IMR-90 (cell line): ENCODE measurements at regions not wholly inside any gene's neighbourhood (a gene's known extent, or its start where the extent isn't known, plus 50 kb on each side); places are given as distances from the start of the nearest gene placed in this dataset.

ENCODE experiments used
- BHLHE40 ChIP-seq: fragments of 150-350 bp; IDR thresholded peaks from 2 replicates; pipeline ENCODE4 v1.6.1; 2016; ENCODE audit warnings: mild to moderate bottlenecking, low read depth, low read length
- CEBPB ChIP-seq: IDR thresholded peaks from 2 replicates; pipeline ENCODE4 v1.6.1; 2012; ENCODE audit warnings: low read depth, low read length, improper control_type of control experiment
- FOS ChIP-seq: fragments of 150-350 bp; IDR thresholded peaks from 2 replicates; pipeline ENCODE4 v1.6.1; 2016; ENCODE audit warnings: low read depth, low read length
- MAZ ChIP-seq: IDR thresholded peaks from 2 replicates; pipeline ENCODE4 v1.6.1; 2012; ENCODE audit warnings: low read depth, mild to moderate bottlenecking, low read length, improper control_type of control experiment, moderate library complexity, borderline replicate concordance
- MXI1 ChIP-seq: IDR thresholded peaks from 2 replicates; pipeline ENCODE4 v1.6.1; 2012; ENCODE audit warnings: low read depth, mild to moderate bottlenecking, low read length, moderate library complexity, borderline replicate concordance
- RAD21 ChIP-seq: IDR thresholded peaks from 2 replicates; pipeline ENCODE4 v1.6.1; 2012; ENCODE audit warnings: low read length, improper control_type of control experiment
- RFX5 ChIP-seq: IDR thresholded peaks from 2 replicates; pipeline ENCODE4 v1.8.0; 2012; ENCODE audit warnings: low read depth, mild to moderate bottlenecking, low read length, moderate library complexity
- TF ChIP-seq, protein P1 (sequence below): conservative IDR thresholded peaks from 2 replicates; pipeline ENCODE4 v1.5.1; 2012; ENCODE audit warnings: mild to moderate bottlenecking, low read depth, low read length, improper control_type of control experiment
- TF ChIP-seq, protein P2 (sequence below): fragments of 150-350 bp; IDR thresholded peaks from 2 replicates; pipeline ENCODE4 v1.6.1; 2017; ENCODE audit warnings: mild to moderate bottlenecking, antibody characterized with exemption, low read length, low read depth

DNA sequence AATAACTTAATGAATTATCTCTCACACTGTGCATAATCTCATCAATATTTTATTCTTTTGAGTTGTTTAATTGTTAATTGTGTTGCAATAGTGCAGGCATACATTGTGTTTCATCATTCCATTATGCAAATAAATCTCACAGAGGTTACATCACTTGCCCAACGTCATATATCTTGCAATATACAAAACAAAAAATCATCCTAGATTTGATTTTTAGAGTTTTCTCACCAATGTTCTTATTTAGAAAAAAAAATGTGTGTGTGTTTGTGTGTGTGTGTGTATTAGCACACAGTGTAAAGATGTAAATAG, 662.5 kb upstream of the GBE1 start:
- TF ChIP-seq, protein P1, sequence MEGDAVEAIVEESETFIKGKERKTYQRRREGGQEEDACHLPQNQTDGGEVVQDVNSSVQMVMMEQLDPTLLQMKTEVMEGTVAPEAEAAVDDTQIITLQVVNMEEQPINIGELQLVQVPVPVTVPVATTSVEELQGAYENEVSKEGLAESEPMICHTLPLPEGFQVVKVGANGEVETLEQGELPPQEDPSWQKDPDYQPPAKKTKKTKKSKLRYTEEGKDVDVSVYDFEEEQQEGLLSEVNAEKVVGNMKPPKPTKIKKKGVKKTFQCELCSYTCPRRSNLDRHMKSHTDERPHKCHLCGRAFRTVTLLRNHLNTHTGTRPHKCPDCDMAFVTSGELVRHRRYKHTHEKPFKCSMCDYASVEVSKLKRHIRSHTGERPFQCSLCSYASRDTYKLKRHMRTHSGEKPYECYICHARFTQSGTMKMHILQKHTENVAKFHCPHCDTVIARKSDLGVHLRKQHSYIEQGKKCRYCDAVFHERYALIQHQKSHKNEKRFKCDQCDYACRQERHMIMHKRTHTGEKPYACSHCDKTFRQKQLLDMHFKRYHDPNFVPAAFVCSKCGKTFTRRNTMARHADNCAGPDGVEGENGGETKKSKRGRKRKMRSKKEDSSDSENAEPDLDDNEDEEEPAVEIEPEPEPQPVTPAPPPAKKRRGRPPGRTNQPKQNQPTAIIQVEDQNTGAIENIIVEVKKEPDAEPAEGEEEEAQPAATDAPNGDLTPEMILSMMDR, result no peak
- TF ChIP-seq CEBPB (no peak), MXI1 (no peak), RAD21 (no peak), FOS (no peak), MAZ (no peak), RFX5 (no peak), BHLHE40 (no peak)
- TF ChIP-seq, protein P2, sequence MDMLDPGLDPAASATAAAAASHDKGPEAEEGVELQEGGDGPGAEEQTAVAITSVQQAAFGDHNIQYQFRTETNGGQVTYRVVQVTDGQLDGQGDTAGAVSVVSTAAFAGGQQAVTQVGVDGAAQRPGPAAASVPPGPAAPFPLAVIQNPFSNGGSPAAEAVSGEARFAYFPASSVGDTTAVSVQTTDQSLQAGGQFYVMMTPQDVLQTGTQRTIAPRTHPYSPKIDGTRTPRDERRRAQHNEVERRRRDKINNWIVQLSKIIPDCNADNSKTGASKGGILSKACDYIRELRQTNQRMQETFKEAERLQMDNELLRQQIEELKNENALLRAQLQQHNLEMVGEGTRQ, result no peak
